K562 (cell line): ENCODE measurements at regions not wholly inside any gene's neighbourhood (a gene's known extent, or its start where the extent isn't known, plus 50 kb on each side); places are given as distances from the start of the nearest gene placed in this dataset.

Experiments
- ATAC-seq: fragments of 200-7000 bp; cut with Tn5 transposase; 3 replicates; pipeline ENCODE4 v1.9.1; 2020; ENCODE audit warnings: moderate library complexity
- BruUV-seq: library from RNA; stranded (reverse); fragments of 400-500 nt; replicated peaks from 2 replicates; lab custom pipeline; 2021; lab: Mats Ljungman, UMichigan
- CTCF ChIA-PET: fragments of 300-600 bp; formaldehyde crosslinking; extraction: SDS; loops from one replicate; lab custom pipeline; 2021; ENCODE audit warnings: low intra/inter-chr PET ratio; lab: Yijun Ruan, JAX
- POLR2A ChIA-PET: fragments of 300-600, 350-650 bp; sonication (Branson Sonifier 250); formaldehyde crosslinking; extraction: SDS; loops from one replicate; lab custom pipeline; 2021; ENCODE audit warnings: antibody characterized with exemption, inconsistent platforms; lab: Yijun Ruan, JAX
- DNase-seq, 4 experiments: peaks; one replicate each; pipeline versions ENCODE4 v3.0.0 to v3.0.0-alpha.2; 2011 to 2018; ENCODE audit warnings: low spot score in 3 of 4, mixed read lengths in 3 of 4; ENCODE audit errors: extremely low read depth in 1 of 4
- FAIRE-seq: peaks from 2 replicates; lab custom pipeline; 2011; peaks lifted over from hg19 to GRCh38; lab: Jason Lieb, UNC
- H2AFZ ChIP-seq: 2 replicates; pipeline ENCODE4 v1.6.0; 2011; ENCODE audit warnings: low read depth, low read length, control low read depth, inconsistent platforms
- H3K27ac ChIP-seq: fragments of 200-600 bp; 3 replicates; pipeline ENCODE4 v1.8.0; 2011; ENCODE audit warnings: low read depth, mild to moderate bottlenecking, control low read depth, inconsistent platforms, low read length, moderate library complexity, mixed read lengths; ENCODE audit errors: extremely low read depth
- H3K27me3 ChIP-seq, 2 experiments: fragments of 300-600 bp in 1 of 2; 2 replicates in 1 of 2; 3 replicates in 1 of 2; pipeline versions ENCODE4 v1.6.0 to v1.8.0; 2011; ENCODE audit warnings: inconsistent platforms in 2 of 2, low read length in 2 of 2, mild to moderate bottlenecking in 1 of 2, mixed read lengths in 1 of 2, moderate library complexity in 1 of 2; ENCODE audit not compliant: control insufficient read depth in 2 of 2, insufficient read depth in 2 of 2
- H3K36me3 ChIP-seq: fragments of 300-600 bp; 3 replicates; pipeline ENCODE4 v1.8.0; 2011; ENCODE audit warnings: mild to moderate bottlenecking, low read length, inconsistent platforms; ENCODE audit not compliant: control insufficient read depth, insufficient read depth
- H3K4me1 ChIP-seq, 2 experiments: fragments of 200-600 bp in 1 of 2; replicated peaks in 1 of 2; 2 replicates in 1 of 2; 3 replicates in 1 of 2; pipeline versions ENCODE4 v1.5.1 to v1.8.0; 2011; ENCODE audit warnings: inconsistent platforms in 2 of 2, low read length in 2 of 2, mild to moderate bottlenecking in 1 of 2, mixed read lengths in 1 of 2, moderate library complexity in 1 of 2; ENCODE audit not compliant: control insufficient read depth in 2 of 2, insufficient read depth in 2 of 2
- H3K4me2 ChIP-seq: 2 replicates; pipeline ENCODE4 v1.6.1; 2011; ENCODE audit warnings: low read length, control low read depth, inconsistent platforms, mixed read lengths; ENCODE audit not compliant: insufficient read depth
- H3K4me3 ChIP-seq: fragments of 200-600 bp; sonication (generic), shearing (Covaris generic); 2 replicates; pipeline ENCODE4 v1.5.1; 2016; ENCODE audit warnings: control low read depth, inconsistent platforms
- H3K79me2 ChIP-seq: fragments of 200-600 bp; 3 replicates; pipeline ENCODE4 v1.8.0; 2011; ENCODE audit warnings: low read length, inconsistent platforms; ENCODE audit not compliant: control insufficient read depth, insufficient read depth
- H3K9ac ChIP-seq, 2 experiments: 2 replicates each; pipeline versions ENCODE4 v1.6.0 to v1.6.1; 2011; ENCODE audit warnings: low read depth in 2 of 2, low read length in 2 of 2, control low read depth in 1 of 2, inconsistent platforms in 1 of 2, mild to moderate bottlenecking in 1 of 2, mixed read lengths in 1 of 2; ENCODE audit not compliant: insufficient read depth in 1 of 2
- H3K9me1 ChIP-seq: one replicate; pipeline ENCODE4 v1.6.0; 2011; ENCODE audit warnings: inconsistent platforms, mild to moderate bottlenecking, low read length, moderate library complexity; ENCODE audit not compliant: control insufficient read depth, insufficient read depth
- H3K9me3 ChIP-seq: replicated peaks from 2 replicates; pipeline ENCODE4 v1.5.1; 2011; ENCODE audit warnings: low read depth, low read length, inconsistent platforms; ENCODE audit not compliant: control insufficient read depth, insufficient read depth
- H4K20me1 ChIP-seq: replicated peaks from 2 replicates; pipeline ENCODE4 v1.6.1; 2011; ENCODE audit warnings: low read length, inconsistent platforms, mixed read lengths; ENCODE audit not compliant: control insufficient read depth, insufficient read depth
- ARHGAP35 ChIP-seq: fragments of 450-650 bp; IDR thresholded peaks from 2 replicates; pipeline ENCODE4 v1.6.1; 2018; ENCODE audit not compliant: partially characterized antibody
- CHD7 ChIP-seq: fragments of 200-600 bp; sonication (generic); IDR thresholded peaks from one replicate; pipeline ENCODE4 v1.6.1; 2012; ENCODE audit warnings: mild to moderate bottlenecking, low read depth, low read length, inconsistent platforms
- GATA2 ChIP-seq: sonication (generic); formaldehyde crosslinking; IDR thresholded peaks from 2 replicates; pipeline ENCODE4 v1.4.0; 2020; ENCODE audit warnings: mild to moderate bottlenecking, missing genetic modification reagents
- PRMT5 ChIP-seq: sonication (generic); formaldehyde crosslinking; IDR thresholded peaks from 2 replicates; pipeline ENCODE4 v1.5.0; 2020; ENCODE audit warnings: missing genetic modification reagents
- SP1 ChIP-seq: sonication (generic); formaldehyde crosslinking; IDR thresholded peaks from 2 replicates; pipeline ENCODE4 v1.8.1; 2022; ENCODE audit warnings: mild to moderate bottlenecking, missing genetic modification reagents
- SUPT5H ChIP-seq: fragments of 450-650 bp; IDR thresholded peaks from 2 replicates; pipeline ENCODE4 v1.6.1; 2016
- XRCC4 ChIP-seq: IDR thresholded peaks from one replicate; pipeline ENCODE4 v1.6.1; 2011; ENCODE audit not compliant: insufficient read depth, insufficient read length; ENCODE audit errors: extremely low read depth
- YBX1 ChIP-seq: fragments of 450-650 bp; IDR thresholded peaks from 2 replicates; pipeline ENCODE4 v1.7.1; 2016; ENCODE audit warnings: mild to moderate bottlenecking
- ZNF175 ChIP-seq: fragments of 200-800 bp; sonication (Bioruptor generic); IDR thresholded peaks from 2 replicates; pipeline ENCODE4 v1.6.1; 2016; ENCODE audit warnings: low read depth, mild to moderate bottlenecking, missing genetic modification characterization, missing compliant biosample characterization
- ZNF280A ChIP-seq: fragments of 450-650 bp; IDR thresholded peaks from 2 replicates; pipeline ENCODE4 v1.6.1; 2018; ENCODE audit warnings: mild to moderate bottlenecking, low read depth; ENCODE audit not compliant: partially characterized antibody
- WGBS: fragments of 100-300 bp; shearing (Covaris generic); methylation state at CpG from one replicate; pipeline ENCODE4 v1.1.6; 2016; ENCODE audit warnings: low coverage, mixed read lengths; ENCODE audit not compliant: insufficient coverage; ENCODE audit errors: missing lambda C conversion rate; 5-methylcytosine and 5-hydroxymethylcytosine counted together
- in situ Hi-C: fragments of 300-500 bp; cut with MboI; formaldehyde crosslinking; loops from 4 replicates; pipeline ENCODE4 v1.15.0; 2018; ENCODE audit warnings: inconsistent platforms, mixed read lengths
- intact Hi-C: fragments of 100-400 bp; cut with micrococcal nuclease; formaldehyde crosslinking; loops from 2 replicates; pipeline ENCODE4 v1.14.2; 2022

- H3K4me3 ChIP-seq = no peak overlapping the region
- H3K79me2 ChIP-seq = no peaks in the 10 kb centered on the region
- no peak overlapping the region for H2AFZ ChIP-seq
- DNase-seq (no peak), ATAC-seq (no peak), FAIRE-seq (no peak)
- H3K9me1 ChIP-seq = no peaks in the 10 kb centered on the region
- BruUV-seq = no TSS peak
- H3K9ac ChIP-seq = no peak overlapping the region
- POLR2A ChIA-PET = interaction anchor here (0.6 kb wide), 1 partner anchor 39 kb away, joined by 4 read pairs; no protein-coding TSS in a partner anchor
- WGBS = 8% methylated on average over 9 of the region's 9 CpGs
- no peaks in the 10 kb centered on the region for H3K4me1 ChIP-seq
- CTCF ChIA-PET = no interaction called here
- H3K9me3 ChIP-seq = no peaks in the 10 kb centered on the region
- in situ Hi-C loops = no loop called here
- H3K4me2 ChIP-seq = no peak overlapping the region
- no peaks in the 10 kb centered on the region for H3K27me3 ChIP-seq
- no peaks in the 10 kb centered on the region for H3K36me3 ChIP-seq
- no peak overlapping the region for H3K27ac ChIP-seq
- H4K20me1 ChIP-seq = no peaks in the 10 kb centered on the region
- intact Hi-C loops = no loop called here
- TF ChIP-seq SUPT5H (no peak), XRCC4 (no peak), SP1 (CRISPR knock-in tag) (no peak), PRMT5 (CRISPR knock-in tag) (no peak), GATA2 (no peak), ARHGAP35 (no peak), YBX1 (no peak), ZNF280A (no peak), CHD7 (no peak), ZNF175 (no peak)
Measured at GRCh38 chr10:20369863-20370736, 527.0 kb downstream of the NEBL start.
